IPS-15b (cell line): ENCODE measurements at regions not wholly inside any gene's neighbourhood (a gene's known extent, or its start where the extent isn't known, plus 50 kb on each side); places are given as distances from the start of the nearest gene placed in this dataset.

ENCODE experiments used
- H3K27me3 ChIP-seq: one replicate; pipeline ENCODE4 v1.6.1; 2013; ENCODE audit warnings: low read length; ENCODE audit not compliant: control insufficient read depth, insufficient read depth
- H3K36me3 ChIP-seq: one replicate; pipeline ENCODE4 v1.6.1; 2013; ENCODE audit warnings: low read length; ENCODE audit not compliant: control insufficient read depth, insufficient read depth
- H3K4me1 ChIP-seq: one replicate; pipeline ENCODE4 v1.6.1; 2013; ENCODE audit warnings: mild to moderate bottlenecking, low read length; ENCODE audit not compliant: control insufficient read depth, insufficient read depth
- H3K4me3 ChIP-seq: one replicate; pipeline ENCODE4 v1.5.1; 2013; ENCODE audit warnings: low read depth, low read length
- H3K9ac ChIP-seq: one replicate; pipeline ENCODE4 v1.6.1; 2013; ENCODE audit warnings: low read depth, mild to moderate bottlenecking, low read length
- H3K9me3 ChIP-seq: one replicate; pipeline ENCODE4 v1.6.1; 2013; ENCODE audit warnings: mild to moderate bottlenecking, low read length; ENCODE audit not compliant: control insufficient read depth, insufficient read depth

- no peak overlapping the region for H3K4me3 ChIP-seq
- H3K9me3 ChIP-seq, result no peaks in the 10 kb centered on the region
- no peak overlapping the region for H3K9ac ChIP-seq
- no peaks in the 10 kb centered on the region for H3K4me1 ChIP-seq
- H3K27me3 ChIP-seq, result no peaks in the 10 kb centered on the region
- no peaks in the 10 kb centered on the region for H3K36me3 ChIP-seq
These were observed 340.7 kb upstream of the CELF2 start for GRCh38 chr10:10676972-10677371.

- Histone ChIP-seq H3K9ac (no peak overlapping the region), H3K9me3 (no peaks in the 10 kb centered on the region), H3K27me3 (no peaks in the 10 kb centered on the region), H3K4me3 (no peak overlapping the region), H3K36me3 (no peaks in the 10 kb centered on the region), H3K4me1 (no peaks in the 10 kb centered on the region)
These were observed 340.2 kb upstream of the CELF2 start for GRCh38 chr10:10677479-10677878.

- H3K36me3 ChIP-seq, result no peaks in the 10 kb centered on the region
- H3K4me3 ChIP-seq, result no peak overlapping the region
- H3K27me3 ChIP-seq, result no peaks in the 10 kb centered on the region
- no peak overlapping the region for H3K9ac ChIP-seq
- no peaks in the 10 kb centered on the region for H3K9me3 ChIP-seq
- no peaks in the 10 kb centered on the region for H3K4me1 ChIP-seq
These were observed 337.2 kb upstream of the CELF2 start for GRCh38 chr10:10680496-10680895.

- H3K4me1 ChIP-seq, result no peaks in the 10 kb centered on the region
- no peak overlapping the region for H3K4me3 ChIP-seq
These were observed 332.7 kb upstream of the CELF2 start for GRCh38 chr10:10684972-10685371.

GRCh38 chr10:10685566-10685965 is 332.1 kb upstream of the CELF2 start:
- H3K9ac ChIP-seq, result no peak overlapping the region
- H3K27me3 ChIP-seq, result no peaks in the 10 kb centered on the region
- H3K9me3 ChIP-seq, result no peaks in the 10 kb centered on the region
- H3K4me3 ChIP-seq, result no peak overlapping the region
- no peaks in the 10 kb centered on the region for H3K36me3 ChIP-seq
- no peaks in the 10 kb centered on the region for H3K4me1 ChIP-seq

More at GRCh38 chr10:10684972-10685371, 332.7 kb upstream of the CELF2 start:
- Histone ChIP-seq H3K36me3 (no peaks in the 10 kb centered on the region), H3K9me3 (no peaks in the 10 kb centered on the region), H3K27me3 (no peaks in the 10 kb centered on the region), H3K9ac (no peak overlapping the region)

GRCh38 chr10:10687751-10688150 is 329.9 kb upstream of the CELF2 start:
- H3K4me3 ChIP-seq, result no peak overlapping the region
- no peak overlapping the region for H3K9ac ChIP-seq
- no peaks in the 10 kb centered on the region for H3K4me1 ChIP-seq
- no peaks in the 10 kb centered on the region for H3K9me3 ChIP-seq
- H3K27me3 ChIP-seq, result no peaks in the 10 kb centered on the region
- no peaks in the 10 kb centered on the region for H3K36me3 ChIP-seq

GRCh38 chr10:10699427-10699826 is 318.2 kb upstream of the CELF2 start:
- Histone ChIP-seq H3K9ac (no peak overlapping the region), H3K9me3 (no peaks in the 10 kb centered on the region), H3K27me3 (no peaks in the 10 kb centered on the region), H3K4me3 (no peak overlapping the region), H3K4me1 (peaks cover 6% of the 10 kb centered on the region), H3K36me3 (no peaks in the 10 kb centered on the region)

- H3K36me3 ChIP-seq, result no peaks in the 10 kb centered on the region
- H3K9me3 ChIP-seq, result no peaks in the 10 kb centered on the region
- H3K4me1 ChIP-seq, result peaks cover 6% of the 10 kb centered on the region
- H3K27me3 ChIP-seq, result no peaks in the 10 kb centered on the region
- H3K4me3 ChIP-seq, result no peak overlapping the region
- H3K9ac ChIP-seq, result no peak overlapping the region
These were observed 316.5 kb upstream of the CELF2 start for GRCh38 chr10:10701084-10701611.

GRCh38 chr10:10702211-10702610 is 315.5 kb upstream of the CELF2 start:
- H3K27me3 ChIP-seq, result no peaks in the 10 kb centered on the region
- H3K4me1 ChIP-seq, result peaks cover 4% of the 10 kb centered on the region
- no peaks in the 10 kb centered on the region for H3K9me3 ChIP-seq
- no peak overlapping the region for H3K4me3 ChIP-seq
- no peaks in the 10 kb centered on the region for H3K36me3 ChIP-seq
- H3K9ac ChIP-seq, result no peak overlapping the region

- Histone ChIP-seq H3K9ac (no peak overlapping the region), H3K9me3 (no peaks in the 10 kb centered on the region), H3K4me3 (no peak overlapping the region), H3K36me3 (no peaks in the 10 kb centered on the region), H3K27me3 (no peaks in the 10 kb centered on the region), H3K4me1 (peaks cover under 1% of the 10 kb centered on the region)
These were observed 314.3 kb upstream of the CELF2 start for GRCh38 chr10:10703382-10703781.

- no peaks in the 10 kb centered on the region for H3K36me3 ChIP-seq
- H3K9me3 ChIP-seq, result no peaks in the 10 kb centered on the region
- no peaks in the 10 kb centered on the region for H3K4me1 ChIP-seq
- no peak overlapping the region for H3K9ac ChIP-seq
- no peak overlapping the region for H3K4me3 ChIP-seq
- H3K27me3 ChIP-seq, result no peaks in the 10 kb centered on the region
These were observed 305.4 kb upstream of the CELF2 start for GRCh38 chr10:10712155-10712704.

GRCh38 chr10:10714327-10714726 is 303.3 kb upstream of the CELF2 start:
- Histone ChIP-seq H3K9ac (no peak overlapping the region), H3K4me1 (no peaks in the 10 kb centered on the region), H3K9me3 (no peaks in the 10 kb centered on the region), H3K36me3 (no peaks in the 10 kb centered on the region), H3K4me3 (no peak overlapping the region), H3K27me3 (no peaks in the 10 kb centered on the region)
